NCI-H2171 treated with DMSO at 0.1 percent for 48 hours (cell line): ENCODE measurements at regions not wholly inside any gene's neighbourhood (a gene's known extent, or its start where the extent isn't known, plus 50 kb on each side); places are given as distances from the start of the nearest gene placed in this dataset.

Experiments used
- DNase-seq: peaks from one replicate; lab custom pipeline; 2025; lab: John Stamatoyannopoulos, UW

DNA sequence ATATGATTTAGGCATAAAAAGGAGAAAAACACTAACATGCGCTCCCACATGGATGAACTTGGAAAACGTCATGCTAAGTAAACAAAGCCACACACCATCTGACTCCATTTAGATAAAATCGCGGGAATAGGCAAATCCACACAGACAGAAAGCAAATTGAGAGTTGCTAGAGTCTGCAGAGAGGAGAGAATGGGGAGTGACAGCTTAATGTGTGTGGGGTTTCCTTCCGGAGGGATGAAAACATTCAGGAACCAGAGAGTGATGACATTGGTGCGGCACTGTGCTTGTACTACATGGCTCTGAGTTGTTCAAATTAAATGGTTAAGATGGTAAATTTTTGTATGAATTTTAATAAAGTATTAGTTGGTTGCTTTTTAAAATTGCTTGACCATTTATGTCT lies 482.9 kb upstream of the AKR1E2 start:
- no peak for DNase-seq

DNA sequence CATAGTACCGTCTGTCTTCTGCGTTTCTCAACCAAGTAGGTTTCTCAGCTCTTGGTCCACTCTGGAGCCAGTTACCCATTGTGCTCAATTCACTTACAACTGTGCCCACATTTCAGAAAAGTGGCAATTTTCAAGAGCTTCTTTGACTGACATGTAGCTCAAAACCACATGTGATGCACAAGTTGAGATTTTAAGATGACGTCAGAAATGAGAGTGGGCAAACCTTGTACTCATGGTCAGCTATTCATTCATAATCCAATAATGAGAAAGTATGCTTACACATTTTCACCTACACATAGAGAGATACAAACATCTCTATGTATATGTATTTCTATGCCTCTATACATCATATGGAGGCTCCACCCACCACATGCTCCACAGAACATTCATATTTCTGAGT lies 487.2 kb upstream of the AKR1E2 start:
- no peak for DNase-seq

DNA sequence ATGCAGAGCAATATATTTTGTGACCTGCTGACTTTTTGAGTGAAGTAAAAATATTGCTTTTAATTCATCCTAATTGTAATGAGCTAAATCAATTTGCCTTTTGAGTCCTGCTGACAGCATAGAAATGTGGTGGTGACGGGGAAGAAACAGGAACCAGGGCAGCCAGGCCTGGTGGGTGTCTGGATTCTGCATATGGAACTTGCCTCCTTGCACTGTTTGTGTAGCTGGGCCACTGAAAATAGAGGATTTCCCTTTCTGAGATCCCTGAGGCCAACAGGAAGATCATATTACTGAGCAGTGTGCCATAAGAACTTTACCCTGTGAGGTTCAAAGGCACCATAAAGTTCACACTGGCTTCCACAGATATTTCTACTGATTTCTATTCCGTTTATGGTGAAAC lies 488.4 kb upstream of the AKR1E2 start:
- no peak for DNase-seq

DNA sequence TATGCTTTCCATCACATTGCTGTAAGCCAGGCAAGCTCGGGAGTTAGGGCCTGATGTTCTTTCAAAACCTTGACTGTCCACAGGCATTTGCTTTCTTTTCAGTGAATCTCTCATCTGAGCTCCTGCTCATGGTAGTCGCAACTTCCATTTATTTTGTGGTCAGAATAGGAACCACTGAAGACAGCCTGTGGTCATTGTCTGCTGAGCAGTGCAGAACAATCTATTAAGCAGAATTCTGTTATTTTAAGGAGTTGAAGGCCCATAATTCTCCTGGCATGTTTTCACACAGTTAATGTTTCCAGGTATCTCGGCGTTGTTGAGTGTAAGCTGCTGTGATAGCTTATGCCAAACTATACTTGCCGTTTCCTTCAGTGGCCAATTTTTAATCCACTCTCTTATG lies 491.1 kb upstream of the AKR1E2 start:
- DNase-seq: no peak

DNA sequence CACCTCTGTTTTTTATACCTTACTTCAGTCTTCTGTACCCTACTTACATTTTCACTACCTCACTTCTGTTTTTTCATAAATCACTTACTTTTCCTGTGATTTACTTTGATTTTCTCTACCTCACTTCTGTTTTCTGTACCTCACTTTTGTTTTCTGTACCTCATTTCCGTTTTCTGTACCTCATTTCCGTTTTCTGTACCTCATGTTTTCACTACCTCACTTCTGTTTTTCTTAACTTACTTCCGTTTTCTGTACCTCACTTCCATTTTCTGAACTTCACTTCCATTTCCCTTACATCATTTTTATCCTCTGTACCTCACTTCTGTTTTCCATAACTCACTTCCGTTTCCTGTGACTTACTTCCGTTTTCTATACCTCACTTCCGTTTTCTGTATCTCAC lies 492.0 kb upstream of the AKR1E2 start:
- DNase-seq: no peak

DNA sequence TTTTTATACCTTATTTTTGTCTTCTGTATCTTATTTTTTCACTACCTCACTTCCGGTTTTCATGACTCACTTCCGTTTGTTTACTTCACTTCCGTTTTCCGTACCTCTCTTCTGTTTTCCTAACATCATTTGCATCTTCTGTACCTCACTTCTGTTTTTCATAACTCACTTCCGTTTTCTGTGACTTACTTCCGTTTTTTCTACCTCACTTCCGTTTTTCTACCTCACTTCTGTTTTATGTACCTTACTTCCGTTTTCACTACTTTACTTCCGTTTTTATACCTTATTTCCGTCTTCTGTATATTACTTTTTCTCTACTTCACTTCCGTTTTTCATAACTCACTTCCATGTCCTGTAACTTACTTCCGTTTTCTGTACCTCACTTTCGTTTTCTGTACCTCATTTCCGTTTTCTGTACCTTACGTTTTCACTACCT lies 492.5 kb upstream of the AKR1E2 start:
- DNase-seq: no peak

DNA sequence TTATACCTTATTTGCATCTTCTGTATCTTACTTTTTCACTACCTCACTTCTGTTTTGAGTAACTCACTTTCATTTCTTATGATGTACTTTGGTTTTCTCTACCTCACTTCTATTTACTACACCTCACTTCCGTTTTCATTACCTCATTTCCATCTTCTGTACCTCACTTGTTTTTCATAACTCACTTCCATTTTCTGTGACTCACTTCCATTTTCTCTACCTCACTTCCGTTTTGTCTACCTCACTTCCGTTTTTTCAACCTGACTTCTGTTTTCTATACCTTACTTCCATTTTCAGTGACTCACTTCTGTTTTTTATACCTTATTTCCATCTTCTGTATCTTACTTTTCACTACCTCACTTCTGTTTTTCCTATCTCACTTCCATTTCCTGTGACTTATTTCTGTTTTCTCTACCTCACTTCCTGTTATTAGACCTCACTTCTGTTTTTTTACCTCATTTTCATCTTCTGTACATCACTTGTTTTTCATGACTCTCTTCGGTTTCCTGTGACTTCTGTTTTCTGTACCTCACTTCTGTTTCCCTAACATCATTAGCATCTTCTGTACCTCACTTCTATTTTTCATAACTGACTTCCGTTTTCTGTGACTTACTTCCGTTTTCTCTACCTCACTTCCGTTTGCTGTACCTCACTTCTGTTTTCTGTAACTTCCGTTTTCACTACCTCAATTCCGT lies 493.1 kb upstream of the AKR1E2 start:
- no peak for DNase-seq

DNA sequence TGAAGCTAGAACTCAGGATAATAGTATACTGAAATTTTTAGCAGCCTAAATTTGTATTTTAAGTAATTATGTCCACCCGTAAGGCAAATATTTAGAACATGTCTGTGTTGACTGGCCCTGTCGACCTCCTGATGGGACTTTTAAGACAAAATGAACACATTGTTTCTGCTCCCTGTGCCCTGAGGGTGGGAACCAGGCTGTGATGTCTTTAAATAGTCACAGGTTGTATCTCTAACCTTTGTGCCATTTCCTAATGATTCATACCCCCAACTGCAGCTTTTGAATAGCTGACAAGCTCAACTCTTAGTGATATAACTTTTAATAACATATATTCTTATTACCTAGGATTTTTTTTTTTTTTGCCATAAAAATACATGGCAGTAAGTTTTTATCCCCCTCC lies 494.9 kb upstream of the AKR1E2 start:
- no peak for DNase-seq

DNA sequence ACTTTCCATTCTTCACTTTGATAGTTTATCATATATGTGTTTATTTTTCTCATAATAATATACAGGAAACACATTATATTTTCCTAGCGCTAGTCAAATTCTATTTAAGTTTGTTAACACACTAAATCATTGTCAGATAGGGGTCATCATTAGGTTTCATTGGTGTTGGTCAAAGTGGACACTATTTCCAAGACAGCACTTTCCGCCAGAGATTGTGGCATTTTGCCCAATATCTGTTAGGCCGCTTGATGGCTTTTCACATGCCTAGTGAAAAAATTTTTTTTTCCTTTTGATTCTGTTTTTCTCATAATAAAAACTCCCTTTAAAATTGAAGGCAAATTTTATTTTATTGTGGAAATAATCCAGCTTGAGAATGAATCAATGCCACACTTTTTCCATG lies 495.4 kb upstream of the AKR1E2 start:
- DNase-seq: no peak

DNA sequence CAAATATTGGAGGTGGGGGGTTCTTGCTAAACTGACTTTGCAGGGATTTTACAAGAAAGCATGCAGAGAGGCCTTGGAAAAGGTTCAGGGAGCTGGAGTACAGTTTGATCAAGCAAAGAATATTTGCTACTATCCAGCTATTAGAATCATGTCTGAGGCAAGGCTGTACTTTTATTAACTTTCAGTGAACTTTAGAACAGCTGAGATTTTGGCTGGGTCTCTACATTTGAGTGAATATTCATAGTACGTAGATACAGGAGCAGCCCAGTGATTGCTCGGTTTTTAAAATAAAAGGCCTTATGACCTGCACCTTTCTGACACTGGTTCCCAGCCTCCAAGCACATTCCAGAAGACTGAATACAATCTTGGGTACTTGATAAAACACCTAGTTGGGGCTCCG lies 496.8 kb upstream of the AKR1E2 start:
- no peak for DNase-seq

DNA sequence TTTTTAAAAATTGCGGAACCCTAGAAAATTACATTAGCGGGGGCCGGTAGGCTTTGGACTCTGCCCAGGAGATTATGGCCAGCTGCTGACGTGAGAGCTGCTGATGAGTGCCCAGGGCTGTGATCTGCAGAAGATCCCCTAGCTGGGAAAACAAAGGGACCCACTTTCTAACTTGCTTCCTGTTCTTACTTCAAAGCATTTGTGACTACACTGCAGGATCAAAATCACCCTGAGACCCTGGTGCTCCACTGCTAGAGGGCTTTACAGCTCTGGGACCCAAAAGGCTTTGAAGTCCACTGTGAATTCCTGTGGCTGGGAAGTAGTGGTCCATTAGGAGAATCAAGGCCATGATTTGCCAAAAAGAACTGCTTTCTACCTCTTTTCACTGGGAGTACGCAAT lies 499.4 kb upstream of the AKR1E2 start:
- no peak for DNase-seq

DNA sequence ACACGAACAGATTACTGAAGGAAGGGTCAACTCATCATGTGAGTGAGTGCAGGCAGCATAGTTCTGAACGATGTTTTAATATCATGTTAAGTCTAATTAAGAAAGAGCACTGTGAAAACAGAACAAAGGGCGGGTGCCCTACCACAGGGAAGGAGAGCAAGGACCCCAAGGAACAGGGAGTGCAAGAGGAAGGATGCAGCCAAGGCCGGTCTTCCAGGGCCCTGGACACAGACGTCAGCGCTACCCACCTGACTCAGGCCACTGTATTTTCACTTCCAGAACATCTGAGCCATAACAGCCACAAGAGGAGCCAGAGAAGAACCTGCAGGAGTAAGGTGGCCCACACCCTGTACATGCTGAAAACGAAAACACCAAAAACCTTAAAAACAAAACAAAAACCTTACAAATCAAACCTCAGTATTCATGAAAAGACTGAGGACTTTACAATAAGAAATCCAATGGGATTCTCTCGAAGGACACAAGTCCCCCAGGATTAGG lies 506.1 kb upstream of the AKR1E2 start:
- DNase-seq: no peak

DNA sequence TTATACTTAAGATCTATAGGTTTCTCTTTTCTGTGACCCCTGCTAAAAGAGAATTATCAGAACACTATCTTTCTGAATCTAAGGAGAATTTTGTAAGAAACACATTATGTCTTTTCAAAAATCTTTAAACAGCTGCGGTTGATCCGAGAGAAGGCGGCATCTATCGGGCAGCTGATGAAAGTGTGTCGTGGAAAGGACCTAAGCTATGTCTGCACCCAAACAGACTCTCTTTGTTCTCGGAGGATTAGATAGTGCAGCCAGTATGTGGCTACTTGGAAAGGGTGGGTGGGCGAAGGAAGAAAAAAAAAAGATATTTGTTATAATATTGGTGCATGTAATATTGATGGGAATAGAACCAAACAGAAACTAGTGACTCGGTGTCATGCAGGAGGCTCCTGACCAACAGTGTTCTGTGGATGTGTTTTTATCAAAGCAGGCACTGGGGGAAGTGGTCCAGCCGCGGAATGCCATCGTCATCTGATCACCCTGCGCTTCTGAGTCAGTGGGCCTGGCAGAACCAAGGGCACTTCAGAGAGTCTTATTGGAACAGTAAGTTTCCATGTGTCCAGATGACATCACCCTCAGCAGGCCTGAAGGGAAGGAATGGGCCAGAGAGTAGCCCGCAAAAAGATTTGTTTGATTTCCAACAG lies 509.7 kb upstream of the AKR1E2 start:
- DNase-seq: no peak

DNA sequence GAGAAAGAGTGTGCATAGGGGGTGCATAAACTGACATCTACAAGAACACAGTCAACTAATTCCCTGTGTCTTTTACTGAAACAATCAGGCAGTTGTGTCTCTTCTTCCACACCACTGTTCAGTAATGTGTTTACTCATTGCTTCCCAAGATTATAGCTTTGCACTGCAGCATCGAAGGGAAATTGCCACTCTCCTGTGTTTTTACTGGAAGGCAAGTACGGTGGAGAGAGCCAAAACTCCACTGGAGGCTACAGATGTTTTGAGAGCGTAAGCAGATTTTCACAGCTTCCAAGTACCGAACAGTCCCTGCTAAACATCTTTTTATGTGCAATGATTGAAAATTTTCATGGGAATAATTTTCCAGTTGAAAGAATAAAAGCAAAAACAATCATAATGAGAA lies 510.5 kb upstream of the AKR1E2 start:
- DNase-seq: no peak

DNA sequence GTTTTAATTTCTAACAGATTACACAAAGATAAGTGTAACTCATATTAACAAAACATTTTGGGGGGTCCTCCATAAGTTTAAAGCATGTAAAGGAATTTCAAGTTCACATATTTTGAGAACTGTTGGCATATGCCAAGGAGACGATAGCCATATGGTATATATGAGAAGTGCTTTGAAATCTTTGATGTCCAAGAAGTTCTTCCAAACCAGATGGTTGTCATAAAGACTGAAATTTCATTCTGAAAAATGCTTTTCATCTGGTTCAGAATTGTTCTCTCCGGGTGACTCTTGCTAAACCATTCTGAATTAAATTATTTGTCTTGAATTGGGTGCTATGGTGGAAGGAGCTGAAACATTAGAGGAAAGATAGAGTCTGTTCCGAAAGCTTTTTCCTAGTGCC lies 513.0 kb upstream of the AKR1E2 start:
- DNase-seq: no peak

DNA sequence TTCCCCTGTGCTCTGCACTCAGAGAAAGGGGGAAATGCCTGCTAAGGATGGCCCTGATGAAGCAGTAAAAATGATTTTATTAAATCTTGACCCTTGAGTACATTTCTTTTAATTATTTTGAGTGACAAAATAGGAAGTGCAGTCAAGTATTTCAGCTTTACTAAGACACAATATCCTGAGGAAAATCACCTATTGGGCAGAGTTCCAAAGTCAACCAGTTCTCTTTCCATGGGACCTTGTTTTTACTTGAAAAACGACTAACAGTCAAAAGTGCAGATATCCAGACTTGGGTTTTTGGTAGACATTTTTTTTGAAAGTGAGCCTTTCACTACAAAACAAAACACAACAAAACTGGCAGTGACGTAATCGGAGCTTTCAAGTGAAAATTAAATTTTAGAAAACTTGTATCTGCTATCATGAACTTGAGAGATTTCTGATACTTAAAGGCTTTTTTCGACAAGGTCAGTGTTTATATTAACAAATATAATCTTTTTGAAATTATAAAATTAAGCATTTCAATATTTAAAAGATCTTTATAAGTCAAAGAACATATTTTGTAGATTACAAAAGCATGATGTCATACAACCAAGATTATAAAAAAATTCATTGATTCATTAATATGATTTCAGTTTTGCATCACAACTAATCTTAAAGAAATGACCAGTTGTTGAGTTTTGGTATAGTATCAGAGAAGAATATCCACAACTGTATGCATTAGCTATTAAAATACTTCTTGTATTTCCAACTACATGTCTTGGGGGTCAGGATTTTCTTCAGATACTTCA lies 513.8 kb upstream of the AKR1E2 start:
- DNase-seq: no peak

DNA sequence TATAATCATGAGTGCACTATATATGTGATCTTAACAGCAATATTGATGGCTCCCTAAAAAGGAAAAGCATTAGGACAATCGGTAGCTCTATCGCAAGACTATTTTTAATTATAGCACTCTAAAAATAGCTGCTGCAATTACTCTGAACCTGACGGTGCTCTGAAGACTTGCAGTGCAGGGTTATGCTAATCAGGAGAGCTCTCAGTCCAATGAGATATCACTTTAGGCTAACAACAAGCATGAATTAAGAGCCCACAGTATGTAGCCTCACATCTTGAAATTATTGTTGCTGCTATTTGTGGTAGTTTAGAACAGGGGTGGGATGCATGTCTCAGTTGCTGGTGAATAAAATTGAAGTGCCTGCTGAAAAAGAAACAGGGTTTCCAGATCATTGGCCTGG lies 515.8 kb upstream of the AKR1E2 start:
- DNase-seq: no peak

DNA sequence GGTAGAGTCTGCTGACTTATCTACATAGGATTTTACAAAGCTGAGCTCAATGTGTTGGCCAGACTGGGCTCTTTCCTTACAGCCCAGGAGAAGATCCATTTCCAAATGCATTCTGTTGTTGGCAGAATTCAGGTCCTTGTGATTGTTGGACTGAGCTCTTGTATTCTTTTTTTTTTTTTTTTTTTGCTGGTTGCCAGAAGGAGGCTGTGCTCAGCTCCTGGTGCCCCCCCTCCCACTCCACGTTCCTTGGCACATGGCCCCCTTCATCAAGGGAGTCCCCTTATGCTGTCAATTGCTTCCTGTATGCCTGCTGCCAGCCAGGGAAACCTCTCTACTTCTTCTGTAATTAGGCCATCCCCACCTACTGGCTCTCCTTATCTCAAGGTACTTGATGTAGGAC lies 518.1 kb upstream of the AKR1E2 start:
- no peak for DNase-seq

DNA sequence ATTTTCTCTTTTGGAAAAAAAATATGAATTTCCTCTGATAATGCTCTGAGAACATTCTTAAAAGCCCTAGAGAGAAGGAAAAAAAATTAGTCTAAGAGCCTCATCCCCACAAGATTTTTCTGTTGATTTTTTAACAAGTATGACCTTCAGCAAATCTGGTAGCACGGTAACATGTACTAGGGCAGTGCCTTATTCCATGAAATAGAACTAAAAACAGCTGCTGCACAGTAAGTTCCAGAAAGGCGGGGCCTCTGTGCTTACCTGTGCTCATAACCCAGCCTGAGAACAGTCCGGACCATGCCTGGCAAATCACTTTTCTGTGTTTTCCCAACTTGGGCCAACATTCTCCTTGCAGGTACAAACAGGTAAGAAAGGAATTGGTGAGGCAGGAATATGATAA lies 519.1 kb upstream of the AKR1E2 start:
- no peak for DNase-seq

DNA sequence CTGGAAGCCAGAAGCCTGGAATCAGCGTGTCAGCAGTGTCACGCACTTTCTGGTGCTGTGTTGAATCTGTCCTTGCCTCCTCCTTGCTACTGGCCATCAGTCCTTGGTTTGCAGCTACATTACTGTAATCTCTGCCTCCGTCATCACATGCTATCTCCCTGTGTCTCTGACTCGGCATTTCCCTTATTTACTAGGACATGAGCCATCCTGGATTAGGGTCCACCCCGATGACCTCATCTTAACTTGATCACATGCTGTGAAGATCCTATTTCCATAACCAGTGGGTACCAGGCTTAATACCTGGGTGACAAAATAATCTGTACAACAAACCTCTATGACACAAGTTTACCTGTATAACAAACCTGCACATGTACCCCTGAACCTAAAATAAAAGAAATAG lies 518.0 kb upstream of the KLF6 start:
- no peak for DNase-seq

DNA sequence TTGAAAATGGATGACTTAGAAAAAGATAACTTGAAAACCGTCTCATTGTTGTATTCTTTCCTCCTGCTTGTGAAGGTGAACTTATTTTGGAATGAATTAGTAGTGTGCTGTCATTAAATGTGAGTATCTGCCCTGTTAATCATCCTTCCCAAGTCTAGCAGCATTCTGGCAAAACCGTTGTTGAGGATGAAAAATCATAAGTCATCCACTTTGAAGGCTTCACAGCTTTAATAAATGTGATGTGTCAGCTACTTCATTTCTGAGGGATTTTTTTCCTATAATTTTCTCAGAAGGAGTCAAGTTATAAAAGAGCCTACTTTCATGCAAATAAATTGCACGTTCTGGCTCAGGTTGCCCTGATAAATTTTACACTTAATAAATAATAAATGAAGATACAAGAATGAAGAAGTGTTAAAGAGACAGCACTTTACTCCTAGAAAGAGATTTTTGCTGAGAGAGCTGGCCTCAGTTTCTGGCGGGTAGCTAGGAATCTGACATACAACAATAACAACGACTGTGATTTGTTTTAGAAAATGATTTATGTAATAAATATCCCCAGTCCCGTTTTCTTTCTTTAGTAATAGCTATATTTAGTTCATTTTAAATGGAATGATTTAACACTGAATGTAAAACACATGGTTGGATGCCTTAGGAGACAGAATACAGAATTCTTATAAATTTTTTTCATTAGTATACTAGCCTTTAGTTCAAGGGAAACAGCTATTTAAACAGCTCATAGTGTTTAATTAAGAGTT lies 516.5 kb upstream of the KLF6 start:
- no peak for DNase-seq

DNA sequence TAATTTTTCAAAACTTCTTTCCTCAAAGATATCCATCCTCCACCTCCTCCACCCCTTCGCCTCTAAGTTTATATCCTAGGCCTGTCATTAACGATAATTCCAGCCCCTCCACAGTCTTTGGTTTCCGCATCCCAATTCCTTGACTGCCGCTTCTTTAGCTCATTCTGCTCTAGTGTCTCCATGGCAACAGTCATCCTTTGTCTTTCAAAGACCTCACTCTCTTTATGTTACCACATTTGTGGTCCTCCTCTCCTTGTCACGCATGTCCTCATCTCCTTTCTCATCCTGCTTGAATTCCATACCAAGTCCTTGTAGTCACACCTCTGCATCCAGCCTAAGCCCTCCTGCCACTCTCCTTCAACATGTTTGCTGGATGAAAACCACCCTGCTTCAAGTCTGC lies 511.2 kb upstream of the KLF6 start:
- no peak for DNase-seq
